ENCODE measurements at regions not wholly inside any gene's neighbourhood (a gene's known extent, or its start where the extent isn't known, plus 50 kb on each side); places are given as distances from the start of the nearest gene placed in this dataset.
A peak's percentile ranks its signal among the peaks of the same experiment; 100 is the strongest.

GRCh38 chr6:4281341-4282293 lies 146.2 kb upstream of the ECI2 start:
- H3K27me3 ChIP-seq (ENCODE audit: control insufficient read depth in 3 of 3, insufficient read depth in 3 of 3, low read length in 3 of 3): peaks cover 0 to 4% (median 0%) of the 10 kb centered on the region in 3 donors
- peaks cover 7 to 10% (median 10%) of the 10 kb centered on the region in 3 donors for H3K4me1 ChIP-seq (ENCODE audit: control insufficient read depth in 3 of 3, insufficient read depth in 3 of 3, low read length in 3 of 3)
- H3K9ac ChIP-seq (ENCODE audit: low read depth in 1 of 3, low read length in 3 of 3): peak overlapping the region; percentile 58 to 74 (median 68)
- peak overlapping the region; percentile 77 to 84 (median 81) for H3K4me3 ChIP-seq (ENCODE audit: low read length in 3 of 3)
- no peaks in the 10 kb centered on the region for H3K9me3 ChIP-seq (ENCODE audit: control insufficient read depth in 3 of 3, low read length in 3 of 3)
- no peaks in the 10 kb centered on the region for H3K36me3 ChIP-seq (ENCODE audit: control insufficient read depth in 3 of 3, insufficient read depth in 3 of 3, low read length in 3 of 3)
- H3K27ac ChIP-seq (ENCODE audit: low read depth, low read length): no peak overlapping the region

GRCh38 chr6:4280707-4281106 lies 145.3 kb upstream of the ECI2 start:
- H3K4me1 ChIP-seq (ENCODE audit: control insufficient read depth in 3 of 3, insufficient read depth in 3 of 3, low read length in 3 of 3): peaks cover 7 to 10% (median 10%) of the 10 kb centered on the region in 3 donors
- no peak overlapping the region for H3K9ac ChIP-seq (ENCODE audit: low read depth in 1 of 3, low read length in 3 of 3)
- no peaks in the 10 kb centered on the region for H3K9me3 ChIP-seq (ENCODE audit: control insufficient read depth in 3 of 3, low read length in 3 of 3)
- no peak overlapping the region for H3K4me3 ChIP-seq (ENCODE audit: low read length in 3 of 3)
- H3K27me3 ChIP-seq (ENCODE audit: control insufficient read depth in 3 of 3, insufficient read depth in 3 of 3, low read length in 3 of 3): peaks cover 0 to 4% (median 0%) of the 10 kb centered on the region in 3 donors
- no peaks in the 10 kb centered on the region for H3K36me3 ChIP-seq (ENCODE audit: control insufficient read depth in 3 of 3, insufficient read depth in 3 of 3, low read length in 3 of 3)
- H3K27ac ChIP-seq (ENCODE audit: low read depth, low read length): no peak overlapping the region

GRCh38 chr6:4280031-4280430 lies 144.7 kb upstream of the ECI2 start:
- Histone ChIP-seq H3K36me3 (ENCODE audit: control insufficient read depth in 3 of 3, insufficient read depth in 3 of 3, low read length in 3 of 3) (no peaks in the 10 kb centered on the region), H3K9ac (ENCODE audit: low read depth in 1 of 3, low read length in 3 of 3) (no peak overlapping the region), H3K4me3 (ENCODE audit: low read length in 3 of 3) (no peak overlapping the region), H3K27me3 (ENCODE audit: control insufficient read depth in 3 of 3, insufficient read depth in 3 of 3, low read length in 3 of 3) (peaks cover 0 to 4% (median 0%) of the 10 kb centered on the region in 3 donors), H3K27ac (ENCODE audit: low read depth, low read length) (no peak overlapping the region), H3K9me3 (ENCODE audit: control insufficient read depth in 3 of 3, low read length in 3 of 3) (no peaks in the 10 kb centered on the region), H3K4me1 (ENCODE audit: control insufficient read depth in 3 of 3, insufficient read depth in 3 of 3, low read length in 3 of 3) (peaks cover 7 to 10% (median 10%) of the 10 kb centered on the region in 3 donors)

- H3K9me3 ChIP-seq (ENCODE audit: control insufficient read depth in 3 of 3, low read length in 3 of 3): no peaks in the 10 kb centered on the region
- H3K27ac ChIP-seq (ENCODE audit: low read depth, low read length): no peak overlapping the region
- H3K4me3 ChIP-seq (ENCODE audit: low read length in 3 of 3): no peak overlapping the region
- H3K9ac ChIP-seq (ENCODE audit: low read depth in 1 of 3, low read length in 3 of 3): no peak overlapping the region
- H3K36me3 ChIP-seq (ENCODE audit: control insufficient read depth in 3 of 3, insufficient read depth in 3 of 3, low read length in 3 of 3): no peaks in the 10 kb centered on the region
- no peaks in the 10 kb centered on the region for H3K27me3 ChIP-seq (ENCODE audit: control insufficient read depth in 3 of 3, insufficient read depth in 3 of 3, low read length in 3 of 3)
- H3K4me1 ChIP-seq (ENCODE audit: control insufficient read depth in 3 of 3, insufficient read depth in 3 of 3, low read length in 3 of 3): peaks cover 0 to 3% (median 0%) of the 10 kb centered on the region in 3 donors
Observed at GRCh38 chr6:4274382-4275082, 139.2 kb upstream of the ECI2 start.

- no peak overlapping the region for H3K9ac ChIP-seq (ENCODE audit: low read depth in 1 of 3, low read length in 3 of 3)
- peaks cover 0 to 3% (median 0%) of the 10 kb centered on the region in 3 donors for H3K4me1 ChIP-seq (ENCODE audit: control insufficient read depth in 3 of 3, insufficient read depth in 3 of 3, low read length in 3 of 3)
Observed at GRCh38 chr6:4272996-4273395, 137.6 kb upstream of the ECI2 start.

DNA sequence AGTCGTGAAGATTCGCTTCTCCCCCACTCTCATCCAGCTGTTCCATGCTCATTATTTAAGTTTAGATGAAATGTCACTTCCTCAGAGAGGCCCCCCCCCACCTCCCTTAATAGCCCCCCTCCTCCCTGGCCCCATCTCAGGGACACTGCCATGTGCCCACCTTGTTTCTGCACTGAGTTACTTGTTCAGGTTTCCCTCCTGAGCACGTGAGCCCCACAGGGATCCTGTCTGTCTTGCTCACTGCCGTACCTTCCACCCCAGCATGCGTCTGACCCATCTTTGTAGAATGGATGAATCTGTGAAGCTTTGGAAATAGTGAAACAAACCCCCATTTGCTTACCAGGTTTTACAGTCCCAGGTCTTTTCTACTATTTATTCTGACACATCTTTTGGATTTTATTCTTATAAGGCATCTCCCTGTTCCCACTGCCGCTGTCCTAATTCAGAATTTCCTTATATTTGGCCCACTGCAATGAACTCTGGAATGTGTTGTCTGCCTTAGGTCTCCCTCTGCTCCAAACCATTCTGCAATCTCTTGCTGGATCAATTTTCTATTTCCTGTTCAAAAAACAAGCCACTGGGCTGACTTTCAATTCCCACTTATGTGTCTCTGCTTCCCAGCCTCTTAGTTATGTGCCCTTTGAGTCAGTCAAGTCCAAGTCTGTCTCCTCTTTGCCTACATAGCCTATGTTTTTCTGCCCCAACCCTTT lies 136.5 kb upstream of the ECI2 start:
- peaks cover 0 to 1% (median 0%) of the 10 kb centered on the region in 3 donors for H3K9me3 ChIP-seq (ENCODE audit: control insufficient read depth in 3 of 3, low read length in 3 of 3)
- no peaks in the 10 kb centered on the region for H3K36me3 ChIP-seq (ENCODE audit: control insufficient read depth in 3 of 3, insufficient read depth in 3 of 3, low read length in 3 of 3)
- no peak overlapping the region for H3K9ac ChIP-seq (ENCODE audit: low read depth in 1 of 3, low read length in 3 of 3)
- peak overlapping the region; percentile 34 for H3K27ac ChIP-seq (ENCODE audit: low read depth, low read length)
- H3K4me3 ChIP-seq (ENCODE audit: low read length in 3 of 3): no peak overlapping the region
- H3K27me3 ChIP-seq (ENCODE audit: control insufficient read depth in 3 of 3, insufficient read depth in 3 of 3, low read length in 3 of 3): no peaks in the 10 kb centered on the region
- H3K4me1 ChIP-seq (ENCODE audit: control insufficient read depth in 3 of 3, insufficient read depth in 3 of 3, low read length in 3 of 3): peaks cover 0 to 3% (median 0%) of the 10 kb centered on the region in 3 donors

More at GRCh38 chr6:4272996-4273395, 137.6 kb upstream of the ECI2 start:
- Histone ChIP-seq H3K27me3 (ENCODE audit: control insufficient read depth in 3 of 3, insufficient read depth in 3 of 3, low read length in 3 of 3) (no peaks in the 10 kb centered on the region), H3K36me3 (ENCODE audit: control insufficient read depth in 3 of 3, insufficient read depth in 3 of 3, low read length in 3 of 3) (no peaks in the 10 kb centered on the region), H3K9me3 (ENCODE audit: control insufficient read depth in 3 of 3, low read length in 3 of 3) (peaks cover 0 to 1% (median 0%) of the 10 kb centered on the region in 3 donors), H3K27ac (ENCODE audit: low read depth, low read length) (peak overlapping the region; percentile 34), H3K4me3 (ENCODE audit: low read length in 3 of 3) (no peak overlapping the region)

- Histone ChIP-seq H3K9me3 (ENCODE audit: control insufficient read depth in 3 of 3, low read length in 3 of 3) (peaks cover 0 to 1% (median 0%) of the 10 kb centered on the region in 3 donors), H3K9ac (ENCODE audit: low read depth in 1 of 3, low read length in 3 of 3) (no peak overlapping the region), H3K27ac (ENCODE audit: low read depth, low read length) (no peak overlapping the region)
Observed at GRCh38 chr6:4270776-4271175, 135.4 kb upstream of the ECI2 start.

GRCh38 chr6:4270001-4270400 lies 134.6 kb upstream of the ECI2 start:
- Histone ChIP-seq H3K9ac (ENCODE audit: low read depth in 1 of 3, low read length in 3 of 3) (no peak overlapping the region), H3K27me3 (ENCODE audit: control insufficient read depth in 3 of 3, insufficient read depth in 3 of 3, low read length in 3 of 3) (no peaks in the 10 kb centered on the region), H3K9me3 (ENCODE audit: control insufficient read depth in 3 of 3, low read length in 3 of 3) (peaks cover 0 to 1% (median 0%) of the 10 kb centered on the region in 3 donors), H3K4me3 (ENCODE audit: low read length in 3 of 3) (no peak overlapping the region), H3K27ac (ENCODE audit: low read depth, low read length) (no peak overlapping the region), H3K36me3 (ENCODE audit: control insufficient read depth in 3 of 3, insufficient read depth in 3 of 3, low read length in 3 of 3) (no peaks in the 10 kb centered on the region), H3K4me1 (ENCODE audit: control insufficient read depth in 3 of 3, insufficient read depth in 3 of 3, low read length in 3 of 3) (peaks cover 0 to 3% (median 0%) of the 10 kb centered on the region in 3 donors)

More at GRCh38 chr6:4270776-4271175, 135.4 kb upstream of the ECI2 start:
- H3K36me3 ChIP-seq (ENCODE audit: control insufficient read depth in 3 of 3, insufficient read depth in 3 of 3, low read length in 3 of 3): no peaks in the 10 kb centered on the region
- no peak overlapping the region for H3K4me3 ChIP-seq (ENCODE audit: low read length in 3 of 3)
- no peaks in the 10 kb centered on the region for H3K27me3 ChIP-seq (ENCODE audit: control insufficient read depth in 3 of 3, insufficient read depth in 3 of 3, low read length in 3 of 3)
- peaks cover 0 to 3% (median 0%) of the 10 kb centered on the region in 3 donors for H3K4me1 ChIP-seq (ENCODE audit: control insufficient read depth in 3 of 3, insufficient read depth in 3 of 3, low read length in 3 of 3)

GRCh38 chr6:4268171-4268570 lies 132.8 kb upstream of the ECI2 start:
- Histone ChIP-seq H3K4me1 (ENCODE audit: control insufficient read depth in 3 of 3, insufficient read depth in 3 of 3, low read length in 3 of 3) (peaks cover 0 to 3% (median 0%) of the 10 kb centered on the region in 3 donors), H3K4me3 (ENCODE audit: low read length in 3 of 3) (no peak overlapping the region), H3K9me3 (ENCODE audit: control insufficient read depth in 3 of 3, low read length in 3 of 3) (peaks cover 0 to 1% (median 0%) of the 10 kb centered on the region in 3 donors), H3K9ac (ENCODE audit: low read depth in 1 of 3, low read length in 3 of 3) (no peak overlapping the region), H3K36me3 (ENCODE audit: control insufficient read depth in 3 of 3, insufficient read depth in 3 of 3, low read length in 3 of 3) (no peaks in the 10 kb centered on the region), H3K27ac (ENCODE audit: low read depth, low read length) (no peak overlapping the region), H3K27me3 (ENCODE audit: control insufficient read depth in 3 of 3, insufficient read depth in 3 of 3, low read length in 3 of 3) (no peaks in the 10 kb centered on the region)
